A549 (cell line): ENCODE measurements at regions not wholly inside any gene's neighbourhood (a gene's known extent, or its start where the extent isn't known, plus 50 kb on each side); places are given as distances from the start of the nearest gene placed in this dataset.

ENCODE experiments used
- ATAC-seq, 2 experiments: fragments of 200-7000 bp in 1 of 2; fragments of >200 bp in 1 of 2; cut with Nextera tagmentation in 1 of 2; cut with Tn5 transposase in 1 of 2; 3 replicates each; pipeline versions ENCODE4 v1.8.0 to v1.9.1; 2018 to 2020; ENCODE audit warnings: mild to moderate bottlenecking in 1 of 2, moderate library complexity in 1 of 2
- CTCF ChIA-PET: fragments of 300-600 bp; sonication (Branson Sonifier 250); formaldehyde crosslinking; extraction: SDS; loops from one replicate; lab custom pipeline; 2021; ENCODE audit warnings: antibody characterized with exemption, inconsistent platforms; lab: Yijun Ruan, JAX
- POLR2A ChIA-PET: fragments of 350-600 bp; formaldehyde crosslinking; extraction: SDS; loops from one replicate; lab custom pipeline; 2021; ENCODE audit warnings: antibody characterized with exemption, inconsistent platforms; lab: Yijun Ruan, JAX
- DNase-seq, 2 experiments: peaks; one replicate each; pipeline versions ENCODE4 v3.0.0 to v3.0.0-alpha.2; 2011 to 2016; ENCODE audit warnings: low read depth in 1 of 2, low spot score in 1 of 2
- FAIRE-seq: peaks from 2 replicates; lab custom pipeline; 2011; peaks lifted over from hg19 to GRCh38; lab: Jason Lieb, UNC
- H3K27ac ChIP-seq, 2 experiments: fragments of >200 bp; sonication (Bioruptor Twin); formaldehyde crosslinking; 3 replicates each; pipeline ENCODE4 v1.5.1; 2016 to 2017
- H3K4me1 ChIP-seq: fragments of >200 bp; sonication (Bioruptor Twin); formaldehyde crosslinking; 3 replicates; pipeline ENCODE4 v1.6.1; 2016
- H3K4me2 ChIP-seq: fragments of >200 bp; sonication (Bioruptor Twin); formaldehyde crosslinking; 3 replicates; pipeline ENCODE4 v1.6.1; 2016
- H3K4me3 ChIP-seq: fragments of >200 bp; sonication (Bioruptor Twin); formaldehyde crosslinking; 3 replicates; pipeline ENCODE4 v1.5.1; 2016
- H3K9me3 ChIP-seq: fragments of >200 bp; sonication (Bioruptor Twin); formaldehyde crosslinking; 3 replicates; pipeline ENCODE4 v1.6.1; 2016
- BCL3 ChIP-seq: fragments of >200 bp; sonication (Bioruptor Twin); formaldehyde crosslinking; IDR thresholded peaks from 3 replicates; pipeline ENCODE4 v1.6.1; 2016
- BHLHE40 ChIP-seq: IDR thresholded peaks from 2 replicates; pipeline ENCODE4 v1.6.1; 2012; ENCODE audit warnings: low read depth, low read length, inconsistent platforms
- CBX8 ChIP-seq: fragments of 200-600 bp; sonication (generic); IDR thresholded peaks from 2 replicates; pipeline ENCODE4 v1.6.1; 2016
- CEBPB ChIP-seq, 2 experiments: fragments of >200 bp in 1 of 2; sonication (Bioruptor Twin) in 1 of 2; formaldehyde crosslinking in 1 of 2; IDR thresholded peaks; 2 replicates each; pipeline ENCODE4 v1.6.1; 2012 to 2016
- CHD2 ChIP-seq: fragments of 150-350 bp; IDR thresholded peaks from 2 replicates; pipeline ENCODE4 v1.6.1; 2014; ENCODE audit warnings: low read length; ENCODE audit not compliant: partially characterized antibody
- CHD4 ChIP-seq: fragments of 200-600 bp; sonication (generic); IDR thresholded peaks from 2 replicates; pipeline ENCODE4 v1.6.1; 2016; ENCODE audit warnings: antibody characterized with exemption, mild to moderate bottlenecking, borderline replicate concordance
- CTCF ChIP-seq: fragments of >200 bp; sonication (Bioruptor Twin); formaldehyde crosslinking; IDR thresholded peaks from 3 replicates; pipeline ENCODE4 v1.5.1; 2016
- FOXS1 ChIP-seq: fragments of 250-450 bp; sonication (Bioruptor Pico); IDR thresholded peaks from 2 replicates; pipeline ENCODE4 v1.5.0; 2020; ENCODE audit warnings: mild to moderate bottlenecking, moderate library complexity
- HDAC2 ChIP-seq: fragments of 200-600 bp; sonication (generic); IDR thresholded peaks from 2 replicates; pipeline ENCODE4 v1.6.1; 2016
- HEYL ChIP-seq: fragments of 250-450 bp; sonication (Bioruptor Pico); IDR thresholded peaks from 2 replicates; pipeline ENCODE4 v1.8.0; 2021; ENCODE audit warnings: mild to moderate bottlenecking, moderate library complexity
- HOXA7 ChIP-seq: fragments of 250-450 bp; sonication (Bioruptor Pico); IDR thresholded peaks from 2 replicates; pipeline ENCODE4 v1.5.0; 2020; ENCODE audit warnings: mild to moderate bottlenecking, moderate library complexity
- HOXB5 ChIP-seq: fragments of 250-450 bp; sonication (Bioruptor Pico); IDR thresholded peaks from 2 replicates; pipeline ENCODE4 v1.5.0; 2020; ENCODE audit warnings: mild to moderate bottlenecking, moderate library complexity
- KDM5A ChIP-seq: fragments of 200-600 bp; sonication (generic); IDR thresholded peaks from 2 replicates; pipeline ENCODE4 v1.6.1; 2016; ENCODE audit warnings: antibody characterized with exemption, mild to moderate bottlenecking
- MAX ChIP-seq: IDR thresholded peaks from 2 replicates; pipeline ENCODE4 v1.6.1; 2012
- MYC ChIP-seq: IDR thresholded peaks from 2 replicates; pipeline ENCODE4 v1.6.1; 2012; ENCODE audit warnings: mild to moderate bottlenecking, inconsistent platforms, low read length, improper control_type of control experiment, borderline replicate concordance
- NFE2L2 ChIP-seq: fragments of 150-350 bp; conservative IDR thresholded peaks from 2 replicates; pipeline ENCODE4 v1.6.1; 2014; ENCODE audit warnings: low read length
- NPAS2 ChIP-seq: fragments of 250-450 bp; sonication (Bioruptor Pico); IDR thresholded peaks from 2 replicates; pipeline ENCODE4 v1.8.0; 2022; ENCODE audit warnings: mild to moderate bottlenecking, moderate library complexity, borderline replicate concordance
- PBX3 ChIP-seq: IDR thresholded peaks from 2 replicates; pipeline ENCODE4 v1.6.1; 2012
- POLR2A ChIP-seq: IDR thresholded peaks from 2 replicates; pipeline ENCODE4 v1.6.1; 2012; ENCODE audit warnings: mild to moderate bottlenecking, low read length
- RARB ChIP-seq: fragments of 250-450 bp; sonication (Bioruptor Pico); IDR thresholded peaks from 2 replicates; pipeline ENCODE4 v1.8.0; 2021; ENCODE audit warnings: mild to moderate bottlenecking, moderate library complexity
- RNF2 ChIP-seq: fragments of 200-600 bp; sonication (generic); IDR thresholded peaks from 2 replicates; pipeline ENCODE4 v1.6.1; 2016; ENCODE audit warnings: low read depth, mild to moderate bottlenecking, antibody characterized with exemption, moderate library complexity, borderline replicate concordance
- SMC3 ChIP-seq: fragments of >200 bp; sonication (Bioruptor Twin); formaldehyde crosslinking; IDR thresholded peaks from 3 replicates; pipeline ENCODE4 v1.6.1; 2018; ENCODE audit warnings: inconsistent platforms
- SREBF2 ChIP-seq: fragments of 450-650 bp; IDR thresholded peaks from 2 replicates; pipeline ENCODE4 v1.6.1; 2014; ENCODE audit warnings: mild to moderate bottlenecking, moderate library complexity
- TFCP2L1 ChIP-seq: fragments of 250-450 bp; sonication (Bioruptor Pico); IDR thresholded peaks from 2 replicates; pipeline ENCODE4 v1.5.0; 2021; ENCODE audit warnings: mild to moderate bottlenecking
- TP53 ChIP-seq: fragments of 250-450 bp; sonication (Bioruptor Pico); IDR thresholded peaks from 2 replicates; pipeline ENCODE4 v1.5.0; 2021; ENCODE audit warnings: mild to moderate bottlenecking, moderate library complexity
- ZSCAN20 ChIP-seq: fragments of 250-450 bp; sonication (Bioruptor Pico); IDR thresholded peaks from 2 replicates; pipeline ENCODE4 v1.8.0; 2022; ENCODE audit warnings: mild to moderate bottlenecking, moderate library complexity
- WGBS: methylation state at CpG from one replicate; pipeline ENCODE4 v1.1.6; 2017; ENCODE audit errors: missing lambda C conversion rate; 5-methylcytosine and 5-hydroxymethylcytosine counted together

DNA sequence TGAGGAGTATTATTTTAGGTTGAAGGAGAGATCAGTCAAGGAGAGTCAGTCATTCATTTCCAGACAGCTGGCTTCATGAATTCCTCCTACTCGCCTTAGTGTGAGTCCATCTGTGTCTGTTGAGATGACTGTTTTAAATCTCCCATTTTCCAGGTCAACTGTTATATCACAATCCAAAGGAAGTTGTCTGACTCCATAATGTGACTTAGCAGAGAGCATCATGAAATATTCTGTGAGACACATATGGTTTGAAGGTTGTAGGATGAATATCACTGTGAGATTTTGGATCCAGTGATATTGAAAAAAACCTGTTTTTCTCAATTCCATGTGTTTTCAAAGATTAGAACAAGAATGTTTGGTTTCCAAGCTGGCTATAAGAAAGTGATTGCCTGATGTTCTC, 530.2 kb upstream of the MAN1A1 start:
- no peak for ATAC-seq
- no peak overlapping the region for H3K4me3 ChIP-seq
- POLR2A ChIA-PET: no interaction called here
- no peak for FAIRE-seq
- WGBS: 6% methylated on average over 1 of the region's 1 CpG
- no peak overlapping the region for H3K4me2 ChIP-seq
- CTCF ChIA-PET: no interaction called here
- no peak overlapping the region for H3K27ac ChIP-seq
- no peaks in the 10 kb centered on the region for H3K9me3 ChIP-seq
- DNase-seq: no peak
- TF ChIP-seq KDM5A: no peak
- TF ChIP-seq SREBF2: no peak
- no peak for TF ChIP-seq ZSCAN20 (CRISPR knock-in tag)
- TF ChIP-seq MYC: no peak
- no peak for TF ChIP-seq CHD2
- no peaks in the 10 kb centered on the region for H3K4me1 ChIP-seq

GRCh38 chr6:119874381-119874780, 524.8 kb upstream of the MAN1A1 start:
- 4% methylated on average over 4 of the region's 4 CpGs for WGBS
- POLR2A ChIA-PET: no interaction called here
- no peak for ATAC-seq

DNA sequence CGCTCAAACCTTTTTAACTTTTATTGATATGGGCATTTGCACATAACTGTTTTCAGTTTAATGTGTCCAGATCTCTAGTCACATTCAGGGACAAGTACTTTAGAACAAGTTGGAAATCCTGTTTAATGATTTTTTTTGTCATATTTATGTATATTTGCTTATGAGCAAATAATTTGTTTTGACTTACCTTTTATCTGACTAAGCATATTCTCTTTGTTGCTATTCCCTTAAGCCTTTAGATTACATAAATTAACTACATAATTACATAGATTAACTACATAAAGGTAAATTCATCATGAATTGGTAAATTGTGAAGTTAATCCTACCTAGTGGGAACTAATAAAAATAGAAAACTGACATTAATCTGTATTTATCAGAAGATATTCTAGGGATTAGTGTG, 523.5 kb upstream of the MAN1A1 start:
- FAIRE-seq (no peak), ATAC-seq (no peak), DNase-seq (no peak)
- H3K4me3 ChIP-seq: no peak overlapping the region
- no peak overlapping the region for H3K27ac ChIP-seq
- H3K4me1 ChIP-seq: no peaks in the 10 kb centered on the region
- WGBS: 91% methylated on average over 1 of the region's 1 CpG
- ChIA-PET POLR2A (no interaction called here), CTCF (no interaction called here)
- no peaks in the 10 kb centered on the region for H3K9me3 ChIP-seq
- TF ChIP-seq HOXB5 (no peak), KDM5A (no peak), MAX (no peak), FOXS1 (CRISPR knock-in tag) (no peak), SREBF2 (no peak), HDAC2 (no peak), SMC3 (no peak), CHD4 (no peak), CBX8 (no peak), NFE2L2 (no peak)
- no peak overlapping the region for H3K4me2 ChIP-seq

More at GRCh38 chr6:119874381-119874780, 524.8 kb upstream of the MAN1A1 start:
- Histone ChIP-seq H3K9me3 (no peaks in the 10 kb centered on the region), H3K27ac (no peak overlapping the region), H3K4me2 (no peak overlapping the region), H3K4me1 (no peaks in the 10 kb centered on the region), H3K4me3 (no peak overlapping the region)
- FAIRE-seq (no peak), DNase-seq (no peak)
- CTCF ChIA-PET: no interaction called here
- TF ChIP-seq ZSCAN20 (CRISPR knock-in tag): no peak
- no peak for TF ChIP-seq BCL3
- no peak for TF ChIP-seq PBX3
- TF ChIP-seq HOXA7 (CRISPR knock-in tag): no peak
- TF ChIP-seq CHD2: no peak
- no peak for TF ChIP-seq MAX
- no peak for TF ChIP-seq NPAS2 (CRISPR knock-in tag)

DNA sequence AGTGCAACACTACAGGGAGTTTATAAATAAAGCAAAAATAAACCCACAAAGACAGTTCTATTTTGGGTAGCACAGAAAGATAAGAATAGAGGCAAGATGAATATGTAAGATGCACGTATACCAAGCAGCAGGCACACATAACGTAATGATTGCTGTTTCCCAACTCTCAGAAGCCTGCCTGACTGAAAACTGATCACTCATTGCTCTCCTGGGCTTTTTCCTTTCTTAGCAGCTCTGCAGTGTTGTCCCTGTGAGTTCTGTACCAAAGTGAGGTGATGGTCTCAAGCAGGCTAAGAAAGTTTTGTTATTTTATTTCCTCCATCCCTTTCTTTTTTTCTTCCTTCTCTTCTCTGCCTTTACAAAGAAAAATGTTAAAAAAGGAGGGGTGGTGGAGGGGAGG, 522.0 kb upstream of the MAN1A1 start:
- POLR2A ChIA-PET: no interaction called here
- FAIRE-seq (no peak), ATAC-seq (no peak), DNase-seq (no peak)
- no peak overlapping the region for H3K4me2 ChIP-seq
- H3K27ac ChIP-seq: no peak overlapping the region
- no peaks in the 10 kb centered on the region for H3K4me1 ChIP-seq
- 10% methylated on average over 2 of the region's 2 CpGs for WGBS
- H3K9me3 ChIP-seq: no peaks in the 10 kb centered on the region
- TF ChIP-seq POLR2A (no peak), TFCP2L1 (CRISPR knock-in tag) (no peak), SREBF2 (no peak), CEBPB (IDR thresholded peaks at IDR 0.05) (no peak), CTCF (no peak), BHLHE40 (no peak), ZSCAN20 (CRISPR knock-in tag) (no peak), RARB (CRISPR knock-in tag) (no peak), NFE2L2 (no peak), RNF2 (no peak), MAX (no peak), TP53 (CRISPR knock-in tag) (no peak), HEYL (CRISPR knock-in tag) (no peak)
- TF ChIP-seq, all 56 proteins: peak for 0
- CTCF ChIA-PET: no interaction called here
- H3K4me3 ChIP-seq: no peak overlapping the region
